HG02973 (cell line): ENCODE measurements at regions not wholly inside any gene's neighbourhood (a gene's known extent, or its start where the extent isn't known, plus 50 kb on each side); places are given as distances from the start of the nearest gene placed in this dataset.

ENCODE experiments used
- ATAC-seq: cut with Tn5 transposase; IDR thresholded peaks from one replicate; pipeline ENCODE4 v1.9.1; 2021; ENCODE audit warnings: moderate library complexity; ENCODE audit not compliant: unreplicated experiment

DNA sequence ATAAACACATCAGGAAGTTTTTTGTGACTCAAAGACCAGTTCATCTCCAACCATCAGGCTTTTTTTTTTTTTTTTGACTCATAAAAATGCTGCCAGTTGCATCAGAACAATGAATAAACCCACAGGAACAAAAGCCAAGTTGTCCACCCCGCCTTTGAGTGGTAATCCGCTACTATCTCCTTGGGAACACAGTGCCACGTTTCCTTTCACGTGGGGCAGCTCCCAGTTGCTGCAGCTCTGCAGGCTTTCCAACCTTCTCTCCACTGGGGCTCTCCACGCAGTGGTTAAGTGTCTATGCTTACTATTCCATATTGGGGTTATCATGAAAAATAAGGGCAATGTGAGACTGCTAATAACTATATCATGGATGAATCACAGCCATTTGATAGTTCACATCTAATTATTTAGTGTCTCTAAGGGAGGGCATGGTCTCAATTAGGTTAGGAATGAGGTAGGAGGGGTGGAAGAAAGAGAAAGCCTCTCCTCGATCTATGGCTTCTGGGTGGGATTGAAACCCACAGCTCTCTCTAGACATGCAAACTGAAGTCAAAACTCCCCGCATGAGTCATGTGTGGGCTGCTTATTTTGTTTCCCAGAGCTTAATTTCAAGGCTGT, 55.8 kb upstream of the ACTBL2 start:
- no peak for ATAC-seq

DNA sequence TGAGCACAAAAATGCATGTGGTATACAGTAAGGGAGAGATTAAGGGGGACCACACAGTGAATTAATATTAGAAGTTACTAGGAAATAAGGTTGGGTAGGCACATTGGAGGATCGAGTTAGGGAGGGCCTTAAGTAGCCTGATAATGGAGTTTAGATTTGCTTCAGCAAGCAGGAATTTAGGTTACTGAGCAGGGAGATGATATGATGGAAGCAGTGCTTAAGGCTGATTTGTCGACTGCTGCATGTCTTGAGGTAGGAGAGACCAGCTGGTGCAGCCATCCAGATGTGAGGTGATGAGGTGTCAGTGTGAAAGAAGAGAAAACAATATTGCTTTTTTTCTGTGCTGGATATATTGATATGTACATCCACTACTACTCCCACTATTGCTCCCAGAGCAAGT, 55.2 kb upstream of the ACTBL2 start:
- ATAC-seq = no peak

DNA sequence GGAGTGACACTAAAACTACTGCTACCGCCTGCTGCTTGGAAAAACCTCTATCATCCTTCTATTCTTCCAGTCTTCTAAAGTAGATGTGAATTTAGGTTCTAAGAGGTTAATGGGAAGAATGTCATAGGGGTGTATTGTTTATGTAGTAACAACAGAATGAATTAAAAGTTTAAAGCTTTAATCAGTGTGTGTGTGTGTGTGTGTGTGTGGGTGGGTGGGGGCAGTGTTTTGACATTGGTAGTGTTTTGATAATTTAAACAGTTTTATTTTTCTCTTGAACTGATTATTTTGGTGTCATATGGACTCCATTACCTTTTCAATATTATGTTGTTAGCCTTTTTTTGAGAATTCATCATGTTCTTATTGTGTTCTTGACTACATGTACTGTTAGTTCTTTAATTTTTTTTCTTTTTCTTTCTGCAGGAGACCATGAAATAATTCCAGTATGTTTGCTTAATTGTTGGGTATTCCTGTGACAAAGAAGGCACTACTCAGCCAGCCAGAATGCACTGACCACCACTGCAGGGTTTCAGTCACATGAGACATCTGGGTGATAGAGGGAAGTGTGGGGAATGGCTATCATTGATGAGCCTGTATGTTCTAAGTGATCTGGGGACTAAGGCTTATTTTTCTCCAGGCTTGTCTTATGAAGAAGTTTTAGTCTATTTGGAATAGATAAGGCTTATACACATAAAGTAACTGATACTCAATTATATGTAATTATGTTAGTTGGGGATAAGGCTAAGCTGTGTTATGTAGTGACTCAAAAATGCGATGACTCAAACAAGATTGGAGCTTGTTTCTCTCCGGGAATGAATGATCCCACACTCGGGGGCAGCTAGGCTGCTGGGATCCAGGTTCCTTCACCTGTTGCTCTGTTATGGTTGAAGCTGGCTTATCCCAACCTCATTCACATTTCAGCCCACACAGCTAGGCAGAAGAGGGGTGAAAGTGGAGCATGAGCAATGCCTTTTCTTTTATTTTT, 50.2 kb upstream of the ACTBL2 start:
- ATAC-seq = no peak
